Panc1 (cell line): ENCODE measurements at regions not wholly inside any gene's neighbourhood (a gene's known extent, or its start where the extent isn't known, plus 50 kb on each side); places are given as distances from the start of the nearest gene placed in this dataset.

Source experiments
- TF ChIP-seq, protein P1 (sequence below), 2 experiments: IDR thresholded peaks; 2 replicates each; pipeline ENCODE4 v1.6.1; 2011 to 2012; ENCODE audit warnings: low read depth in 2 of 2, control low read depth in 1 of 2, low read length in 1 of 2, mild to moderate bottlenecking in 1 of 2, moderate library complexity in 1 of 2; ENCODE audit not compliant: insufficient read depth in 1 of 2
- TF ChIP-seq, protein P2 (sequence below): fragments of 450-650 bp; IDR thresholded peaks from 2 replicates; pipeline ENCODE4 v1.5.1; 2017; ENCODE audit warnings: mild to moderate bottlenecking

DNA sequence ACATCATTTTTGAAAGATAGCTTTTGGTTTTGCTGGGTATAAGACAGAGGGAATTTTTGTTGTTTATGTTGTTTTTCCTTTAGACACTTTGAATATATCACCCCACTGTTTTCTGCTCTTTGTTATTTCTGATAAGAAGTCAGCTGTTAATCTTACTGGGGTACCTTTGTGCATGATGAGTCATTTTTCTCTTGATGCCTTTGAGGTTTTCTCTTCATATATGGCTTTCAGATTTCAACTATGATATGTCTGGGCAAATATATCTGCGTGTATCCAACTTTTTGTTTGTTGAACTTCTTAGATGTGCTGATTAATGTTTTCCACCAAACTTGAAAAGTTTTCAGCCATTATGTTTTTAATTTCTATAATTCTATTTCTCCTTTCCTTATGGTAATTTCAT, 208.6 kb upstream of the TMEM72 start:
- TF ChIP-seq, protein P1, sequence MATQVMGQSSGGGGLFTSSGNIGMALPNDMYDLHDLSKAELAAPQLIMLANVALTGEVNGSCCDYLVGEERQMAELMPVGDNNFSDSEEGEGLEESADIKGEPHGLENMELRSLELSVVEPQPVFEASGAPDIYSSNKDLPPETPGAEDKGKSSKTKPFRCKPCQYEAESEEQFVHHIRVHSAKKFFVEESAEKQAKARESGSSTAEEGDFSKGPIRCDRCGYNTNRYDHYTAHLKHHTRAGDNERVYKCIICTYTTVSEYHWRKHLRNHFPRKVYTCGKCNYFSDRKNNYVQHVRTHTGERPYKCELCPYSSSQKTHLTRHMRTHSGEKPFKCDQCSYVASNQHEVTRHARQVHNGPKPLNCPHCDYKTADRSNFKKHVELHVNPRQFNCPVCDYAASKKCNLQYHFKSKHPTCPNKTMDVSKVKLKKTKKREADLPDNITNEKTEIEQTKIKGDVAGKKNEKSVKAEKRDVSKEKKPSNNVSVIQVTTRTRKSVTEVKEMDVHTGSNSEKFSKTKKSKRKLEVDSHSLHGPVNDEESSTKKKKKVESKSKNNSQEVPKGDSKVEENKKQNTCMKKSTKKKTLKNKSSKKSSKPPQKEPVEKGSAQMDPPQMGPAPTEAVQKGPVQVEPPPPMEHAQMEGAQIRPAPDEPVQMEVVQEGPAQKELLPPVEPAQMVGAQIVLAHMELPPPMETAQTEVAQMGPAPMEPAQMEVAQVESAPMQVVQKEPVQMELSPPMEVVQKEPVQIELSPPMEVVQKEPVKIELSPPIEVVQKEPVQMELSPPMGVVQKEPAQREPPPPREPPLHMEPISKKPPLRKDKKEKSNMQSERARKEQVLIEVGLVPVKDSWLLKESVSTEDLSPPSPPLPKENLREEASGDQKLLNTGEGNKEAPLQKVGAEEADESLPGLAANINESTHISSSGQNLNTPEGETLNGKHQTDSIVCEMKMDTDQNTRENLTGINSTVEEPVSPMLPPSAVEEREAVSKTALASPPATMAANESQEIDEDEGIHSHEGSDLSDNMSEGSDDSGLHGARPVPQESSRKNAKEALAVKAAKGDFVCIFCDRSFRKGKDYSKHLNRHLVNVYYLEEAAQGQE (IDR thresholded peaks at IDR 0.05; ENCODE audit: insufficient read depth in 1 of 2, low read depth in 2 of 2, low read length in 1 of 2): no peak
- TF ChIP-seq, protein P2, sequence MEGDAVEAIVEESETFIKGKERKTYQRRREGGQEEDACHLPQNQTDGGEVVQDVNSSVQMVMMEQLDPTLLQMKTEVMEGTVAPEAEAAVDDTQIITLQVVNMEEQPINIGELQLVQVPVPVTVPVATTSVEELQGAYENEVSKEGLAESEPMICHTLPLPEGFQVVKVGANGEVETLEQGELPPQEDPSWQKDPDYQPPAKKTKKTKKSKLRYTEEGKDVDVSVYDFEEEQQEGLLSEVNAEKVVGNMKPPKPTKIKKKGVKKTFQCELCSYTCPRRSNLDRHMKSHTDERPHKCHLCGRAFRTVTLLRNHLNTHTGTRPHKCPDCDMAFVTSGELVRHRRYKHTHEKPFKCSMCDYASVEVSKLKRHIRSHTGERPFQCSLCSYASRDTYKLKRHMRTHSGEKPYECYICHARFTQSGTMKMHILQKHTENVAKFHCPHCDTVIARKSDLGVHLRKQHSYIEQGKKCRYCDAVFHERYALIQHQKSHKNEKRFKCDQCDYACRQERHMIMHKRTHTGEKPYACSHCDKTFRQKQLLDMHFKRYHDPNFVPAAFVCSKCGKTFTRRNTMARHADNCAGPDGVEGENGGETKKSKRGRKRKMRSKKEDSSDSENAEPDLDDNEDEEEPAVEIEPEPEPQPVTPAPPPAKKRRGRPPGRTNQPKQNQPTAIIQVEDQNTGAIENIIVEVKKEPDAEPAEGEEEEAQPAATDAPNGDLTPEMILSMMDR: no peak
